Panc1 (cell line): ENCODE measurements at regions not wholly inside any gene's neighbourhood (a gene's known extent, or its start where the extent isn't known, plus 50 kb on each side); places are given as distances from the start of the nearest gene placed in this dataset.

Experiments
- ATAC-seq: fragments of 200-7000 bp; cut with Tn5 transposase; 2 replicates; pipeline ENCODE4 v1.9.1; 2020; ENCODE audit warnings: mild to moderate bottlenecking, moderate library complexity
- BruUV-seq: library from RNA; stranded (reverse); fragments of 400-500 nt; replicated peaks from 2 replicates; lab custom pipeline; 2021; lab: Mats Ljungman, UMichigan
- CTCF ChIA-PET: fragments of 300-600 bp; sonication (Branson Sonifier 250); formaldehyde crosslinking; loops from one replicate; lab custom pipeline; 2022; ENCODE audit warnings: antibody characterized with exemption; lab: Charles Lee
- POLR2A ChIA-PET: fragments of 300-600 bp; sonication (Branson Sonifier 250); formaldehyde crosslinking; loops from one replicate; lab custom pipeline; 2022; ENCODE audit warnings: antibody characterized with exemption; lab: Charles Lee
- DNase-seq: peaks from one replicate; pipeline ENCODE4 v3.0.0-alpha.2; 2010; ENCODE audit warnings: low read depth, low spot score
- H3K27ac ChIP-seq: 2 replicates; pipeline ENCODE4 v1.5.1; 2011; ENCODE audit warnings: mild to moderate bottlenecking, low read length, inconsistent platforms
- H3K27me3 ChIP-seq: fragments of 200-500 bp; sonication (Bioruptor generic); 2 replicates; pipeline ENCODE4 v1.6.0; 2014; ENCODE audit warnings: low read length, inconsistent platforms; ENCODE audit not compliant: control insufficient read depth, insufficient read depth
- H3K36me3 ChIP-seq: fragments of 200-500 bp; sonication (Bioruptor generic); 2 replicates; pipeline ENCODE4 v1.5.1; 2014; ENCODE audit warnings: inconsistent platforms, mild to moderate bottlenecking, low read length, moderate library complexity; ENCODE audit not compliant: control insufficient read depth, insufficient read depth
- H3K4me1 ChIP-seq: 2 replicates; pipeline ENCODE4 v1.5.1; 2011; ENCODE audit warnings: inconsistent platforms, mild to moderate bottlenecking, low read length, moderate library complexity; ENCODE audit not compliant: control insufficient read depth, insufficient read depth
- H3K4me3 ChIP-seq, 2 experiments: 2 replicates each; pipeline ENCODE4 v1.5.1; 2011 to 2012; ENCODE audit warnings: low read depth in 2 of 2, low read length in 2 of 2, mild to moderate bottlenecking in 2 of 2, inconsistent platforms in 1 of 2, moderate library complexity in 1 of 2
- H3K9me3 ChIP-seq: fragments of 200-500 bp; sonication (Bioruptor generic); 2 replicates; pipeline ENCODE4 v1.5.1; 2014; ENCODE audit warnings: low read depth, mild to moderate bottlenecking, inconsistent platforms, low read length, moderate library complexity; ENCODE audit not compliant: control insufficient read depth, insufficient read depth
- POLR2AphosphoS5 ChIP-seq: IDR thresholded peaks from 2 replicates; pipeline ENCODE4 v1.6.1; 2012; ENCODE audit warnings: mild to moderate bottlenecking, low read depth, low read length, moderate library complexity
- SIN3A ChIP-seq: IDR thresholded peaks from 2 replicates; pipeline ENCODE4 v1.6.1; 2012; ENCODE audit warnings: low read depth, mild to moderate bottlenecking, low read length, moderate library complexity, borderline replicate concordance; ENCODE audit not compliant: insufficient read depth
- TCF7L2 ChIP-seq: IDR thresholded peaks from 2 replicates; pipeline ENCODE4 v1.6.1; 2011; ENCODE audit warnings: mild to moderate bottlenecking, low read depth, low read length, inconsistent platforms
- in situ Hi-C: cut with HindIII; loops from 2 replicates; pipeline ENCODE4 v1.10.0; 2016; ENCODE audit warnings: low sequenced_read_pairs, low pct_unique_long_range_greater_than_20kb
- intact Hi-C: fragments of 100-400 bp; cut with micrococcal nuclease; formaldehyde crosslinking; loops from one replicate; pipeline ENCODE4 v1.10.0; 2022; ENCODE audit not compliant: unreplicated experiment
- TF ChIP-seq, protein P1 (sequence below), 2 experiments: IDR thresholded peaks; 2 replicates each; pipeline ENCODE4 v1.6.1; 2011 to 2012; ENCODE audit warnings: low read depth in 2 of 2, control low read depth in 1 of 2, low read length in 1 of 2, mild to moderate bottlenecking in 1 of 2, moderate library complexity in 1 of 2; ENCODE audit not compliant: insufficient read depth in 1 of 2
- TF ChIP-seq, protein P2 (sequence below): fragments of 450-650 bp; IDR thresholded peaks from 2 replicates; pipeline ENCODE4 v1.5.1; 2017; ENCODE audit warnings: mild to moderate bottlenecking

- DNase-seq (no peak), ATAC-seq (no peak)
- no peak overlapping the region for H3K27ac ChIP-seq
- ChIA-PET POLR2A (no interaction called here), CTCF (no interaction called here)
- H3K9me3 ChIP-seq: no peaks in the 10 kb centered on the region
- in situ Hi-C loops: no loop called here
- TF ChIP-seq TCF7L2: no peak
- TF ChIP-seq POLR2AphosphoS5: no peak
- TF ChIP-seq SIN3A: no peak
- TF ChIP-seq, protein P1, sequence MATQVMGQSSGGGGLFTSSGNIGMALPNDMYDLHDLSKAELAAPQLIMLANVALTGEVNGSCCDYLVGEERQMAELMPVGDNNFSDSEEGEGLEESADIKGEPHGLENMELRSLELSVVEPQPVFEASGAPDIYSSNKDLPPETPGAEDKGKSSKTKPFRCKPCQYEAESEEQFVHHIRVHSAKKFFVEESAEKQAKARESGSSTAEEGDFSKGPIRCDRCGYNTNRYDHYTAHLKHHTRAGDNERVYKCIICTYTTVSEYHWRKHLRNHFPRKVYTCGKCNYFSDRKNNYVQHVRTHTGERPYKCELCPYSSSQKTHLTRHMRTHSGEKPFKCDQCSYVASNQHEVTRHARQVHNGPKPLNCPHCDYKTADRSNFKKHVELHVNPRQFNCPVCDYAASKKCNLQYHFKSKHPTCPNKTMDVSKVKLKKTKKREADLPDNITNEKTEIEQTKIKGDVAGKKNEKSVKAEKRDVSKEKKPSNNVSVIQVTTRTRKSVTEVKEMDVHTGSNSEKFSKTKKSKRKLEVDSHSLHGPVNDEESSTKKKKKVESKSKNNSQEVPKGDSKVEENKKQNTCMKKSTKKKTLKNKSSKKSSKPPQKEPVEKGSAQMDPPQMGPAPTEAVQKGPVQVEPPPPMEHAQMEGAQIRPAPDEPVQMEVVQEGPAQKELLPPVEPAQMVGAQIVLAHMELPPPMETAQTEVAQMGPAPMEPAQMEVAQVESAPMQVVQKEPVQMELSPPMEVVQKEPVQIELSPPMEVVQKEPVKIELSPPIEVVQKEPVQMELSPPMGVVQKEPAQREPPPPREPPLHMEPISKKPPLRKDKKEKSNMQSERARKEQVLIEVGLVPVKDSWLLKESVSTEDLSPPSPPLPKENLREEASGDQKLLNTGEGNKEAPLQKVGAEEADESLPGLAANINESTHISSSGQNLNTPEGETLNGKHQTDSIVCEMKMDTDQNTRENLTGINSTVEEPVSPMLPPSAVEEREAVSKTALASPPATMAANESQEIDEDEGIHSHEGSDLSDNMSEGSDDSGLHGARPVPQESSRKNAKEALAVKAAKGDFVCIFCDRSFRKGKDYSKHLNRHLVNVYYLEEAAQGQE (IDR thresholded peaks at IDR 0.05; ENCODE audit: insufficient read depth in 1 of 2, low read depth in 2 of 2, low read length in 1 of 2): no peak
- TF ChIP-seq, protein P2, sequence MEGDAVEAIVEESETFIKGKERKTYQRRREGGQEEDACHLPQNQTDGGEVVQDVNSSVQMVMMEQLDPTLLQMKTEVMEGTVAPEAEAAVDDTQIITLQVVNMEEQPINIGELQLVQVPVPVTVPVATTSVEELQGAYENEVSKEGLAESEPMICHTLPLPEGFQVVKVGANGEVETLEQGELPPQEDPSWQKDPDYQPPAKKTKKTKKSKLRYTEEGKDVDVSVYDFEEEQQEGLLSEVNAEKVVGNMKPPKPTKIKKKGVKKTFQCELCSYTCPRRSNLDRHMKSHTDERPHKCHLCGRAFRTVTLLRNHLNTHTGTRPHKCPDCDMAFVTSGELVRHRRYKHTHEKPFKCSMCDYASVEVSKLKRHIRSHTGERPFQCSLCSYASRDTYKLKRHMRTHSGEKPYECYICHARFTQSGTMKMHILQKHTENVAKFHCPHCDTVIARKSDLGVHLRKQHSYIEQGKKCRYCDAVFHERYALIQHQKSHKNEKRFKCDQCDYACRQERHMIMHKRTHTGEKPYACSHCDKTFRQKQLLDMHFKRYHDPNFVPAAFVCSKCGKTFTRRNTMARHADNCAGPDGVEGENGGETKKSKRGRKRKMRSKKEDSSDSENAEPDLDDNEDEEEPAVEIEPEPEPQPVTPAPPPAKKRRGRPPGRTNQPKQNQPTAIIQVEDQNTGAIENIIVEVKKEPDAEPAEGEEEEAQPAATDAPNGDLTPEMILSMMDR: no peak
- intact Hi-C loops: no loop called here
- no TSS peak for BruUV-seq
- H3K4me3 ChIP-seq: no peak overlapping the region
- no peaks in the 10 kb centered on the region for H3K4me1 ChIP-seq
- H3K27me3 ChIP-seq: no peaks in the 10 kb centered on the region
- no peaks in the 10 kb centered on the region for H3K36me3 ChIP-seq
Observed at GRCh38 chr4:38236503-38236902, 276.3 kb downstream of the PTTG2 start.

DNA sequence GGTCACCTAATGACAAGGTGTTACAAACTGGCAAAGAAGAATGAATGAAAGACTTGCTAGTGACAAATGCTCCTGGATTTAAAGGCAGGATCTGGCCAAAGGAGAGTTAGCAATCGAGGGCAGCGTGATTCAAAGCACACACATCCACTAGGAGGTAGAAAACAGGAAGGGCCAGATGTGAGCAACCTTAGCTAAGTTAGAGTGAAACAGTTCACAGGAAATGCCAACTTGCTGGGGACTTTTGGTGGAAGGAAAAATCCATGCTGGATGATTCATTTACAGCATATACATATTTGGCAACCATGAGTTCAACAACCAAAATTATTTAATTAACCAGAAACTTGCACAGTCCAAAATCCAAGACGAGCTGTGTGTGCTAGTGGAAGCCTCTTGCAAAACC, 276.9 kb downstream of the PTTG2 start:
- TF ChIP-seq, protein P1 (IDR thresholded peaks at IDR 0.05; ENCODE audit: insufficient read depth in 1 of 2, low read depth in 2 of 2, low read length in 1 of 2): no peak
- TF ChIP-seq SIN3A (no peak), POLR2AphosphoS5 (no peak), TCF7L2 (no peak)
- TF ChIP-seq, protein P2: no peak
- Histone ChIP-seq H3K27me3 (no peaks in the 10 kb centered on the region), H3K4me1 (no peaks in the 10 kb centered on the region), H3K27ac (no peak overlapping the region), H3K36me3 (no peaks in the 10 kb centered on the region), H3K9me3 (no peaks in the 10 kb centered on the region), H3K4me3 (no peak overlapping the region)
- in situ Hi-C loops (no loop called here), intact Hi-C loops (no loop called here)
- BruUV-seq: no TSS peak
- CTCF ChIA-PET: no interaction called here
- ATAC-seq (no peak), DNase-seq (peak; percentile 4)
- POLR2A ChIA-PET: no interaction called here
